ENCODE measurements at regions not wholly inside any gene's neighbourhood (a gene's known extent, or its start where the extent isn't known, plus 50 kb on each side); places are given as distances from the start of the nearest gene placed in this dataset.
A peak's percentile ranks its signal among the peaks of the same experiment; 100 is the strongest.

GRCh38 chr2:19580264-19580663 lies 221.8 kb upstream of the OSR1 start:
- DNase-seq = no peak

GRCh38 chr2:19579461-19579860 lies 221.0 kb upstream of the OSR1 start:
- no peak for DNase-seq

GRCh38 chr2:19577723-19578122 lies 219.3 kb upstream of the OSR1 start:
- DNase-seq = no peak

- no peak for DNase-seq
These were observed 218.0 kb upstream of the OSR1 start for GRCh38 chr2:19576411-19576810.

GRCh38 chr2:19575641-19576040 lies 217.2 kb upstream of the OSR1 start:
- no peak for DNase-seq

- DNase-seq = no peak
These were observed 216.4 kb upstream of the OSR1 start for GRCh38 chr2:19574778-19575260.

GRCh38 chr2:19573784-19574183 lies 215.4 kb upstream of the OSR1 start:
- DNase-seq = no peak

- DNase-seq = no peak
These were observed 213.3 kb upstream of the OSR1 start for GRCh38 chr2:19571773-19572172.

GRCh38 chr2:19569300-19569791 lies 210.9 kb upstream of the OSR1 start:
- no peak for DNase-seq

- no peak for DNase-seq
These were observed 210.4 kb upstream of the OSR1 start for GRCh38 chr2:19568809-19569208.

GRCh38 chr2:19560785-19561184 lies 202.4 kb upstream of the OSR1 start:
- DNase-seq = no peak

- DNase-seq = peak; percentile 7
These were observed 201.3 kb upstream of the OSR1 start for GRCh38 chr2:19559596-19560240.

- DNase-seq = no peak
These were observed 198.2 kb upstream of the OSR1 start for GRCh38 chr2:19556648-19557047.

- DNase-seq = no peak
These were observed 196.1 kb upstream of the OSR1 start for GRCh38 chr2:19554520-19554919.

GRCh38 chr2:19552270-19552669 lies 193.8 kb upstream of the OSR1 start:
- no peak for DNase-seq

GRCh38 chr2:19550750-19551149 lies 192.3 kb upstream of the OSR1 start:
- no peak for DNase-seq

- no peak for DNase-seq
These were observed 191.4 kb upstream of the OSR1 start for GRCh38 chr2:19549821-19550220.

- DNase-seq = no peak
These were observed 189.7 kb upstream of the OSR1 start for GRCh38 chr2:19548116-19548515.

GRCh38 chr2:19547321-19547720 lies 188.9 kb upstream of the OSR1 start:
- DNase-seq = no peak

- DNase-seq = no peak
These were observed 187.1 kb upstream of the OSR1 start for GRCh38 chr2:19545507-19545906.

GRCh38 chr2:19543663-19544383 lies 185.4 kb upstream of the OSR1 start:
- DNase-seq = no peak

- DNase-seq = no peak
These were observed 184.6 kb upstream of the OSR1 start for GRCh38 chr2:19542796-19543662.

- no peak for DNase-seq
These were observed 183.5 kb upstream of the OSR1 start for GRCh38 chr2:19541884-19542283.
